Tibial artery (tissue), 4 donors: ENCODE measurements at regions not wholly inside any gene's neighbourhood (a gene's known extent, or its start where the extent isn't known, plus 50 kb on each side); places are given as distances from the start of the nearest gene placed in this dataset.

Experiments used
- DNase-seq, 2 donors: peaks; one replicate each; pipeline ENCODE4 v3.0.0-alpha.2; 2019
- H3K27ac ChIP-seq, 2 donors: fragments of 200-600 bp; sonication (generic) in 1 of 2; 1 replicate in 1 of 2; 2 replicates in 1 of 2; pipeline ENCODE4 v1.5.1; 2018 to 2019; ENCODE audit warnings: mild to moderate bottlenecking in 1 of 2
- H3K27me3 ChIP-seq, 2 donors: fragments of 200-600 bp; sonication (generic) in 1 of 2; one replicate each; pipeline versions ENCODE4 v1.5.1 to v1.6.0; 2016 to 2019
- H3K36me3 ChIP-seq, 3 donors: fragments of 200-600 bp; sonication (generic) in 2 of 3; one replicate each; pipeline ENCODE4 v1.5.1; 2016 to 2019; ENCODE audit warnings: mild to moderate bottlenecking in 2 of 3
- H3K4me1 ChIP-seq, 4 donors: fragments of 200-600 bp; sonication (generic) in 2 of 4; 1 replicate in 3 of 4; 2 replicates in 1 of 4; pipeline ENCODE4 v1.5.1; 2016 to 2019
- H3K4me3 ChIP-seq, 2 donors: fragments of 200-600 bp; sonication (generic) in 1 of 2; 1 replicate in 1 of 2; 2 replicates in 1 of 2; pipeline ENCODE4 v1.5.1; 2018 to 2019; ENCODE audit warnings: mild to moderate bottlenecking in 2 of 2
- H3K9me3 ChIP-seq, 3 donors: fragments of 200-600 bp; sonication (generic) in 1 of 3; one replicate each; pipeline ENCODE4 v1.5.1; 2016 to 2019
- CTCF ChIP-seq, 2 experiments: fragments of 200-600 bp in 1 of 2; fragments of 450-650 bp in 1 of 2; IDR thresholded peaks; one replicate each; pipeline ENCODE4 v1.5.1; 2017 to 2019; ENCODE audit warnings: antibody characterized with exemption in 2 of 2, mild to moderate bottlenecking in 1 of 2, moderate library complexity in 1 of 2
- intact Hi-C: fragments of 100-400 bp; cut with DNase I; formaldehyde crosslinking; loops from one replicate; pipeline ENCODE4 v1.15.0; 2023; ENCODE audit warnings: low total_unique reads

- Histone ChIP-seq H3K36me3 (no peaks in the 10 kb centered on the region), H3K4me1 (no peaks in the 10 kb centered on the region), H3K4me3 (no peak overlapping the region), H3K27me3 (no peaks in the 10 kb centered on the region), H3K27ac (no peak overlapping the region), H3K9me3 (no peaks in the 10 kb centered on the region)
- intact Hi-C loops = no loop called here
- TF ChIP-seq CTCF (IDR thresholded peaks at IDR 0.05) = no peak
- DNase-seq = no peak
These were observed 1360.0 kb downstream of the AACS start for GRCh38 chr12:126425264-126425663.

GRCh38 chr12:126428769-126429168 is 1363.5 kb downstream of the AACS start:
- no peak for DNase-seq
- H3K27ac ChIP-seq = no peak overlapping the region
- H3K4me3 ChIP-seq = no peak overlapping the region
- no peaks in the 10 kb centered on the region for H3K36me3 ChIP-seq
- no peaks in the 10 kb centered on the region for H3K4me1 ChIP-seq
- intact Hi-C loops = no loop called here
- no peaks in the 10 kb centered on the region for H3K9me3 ChIP-seq
- H3K27me3 ChIP-seq = no peaks in the 10 kb centered on the region
- no peak for TF ChIP-seq CTCF (IDR thresholded peaks at IDR 0.05)

GRCh38 chr12:126430921-126431320 is 1365.7 kb downstream of the AACS start:
- Histone ChIP-seq H3K4me3 (no peak overlapping the region), H3K27ac (no peak overlapping the region), H3K9me3 (no peaks in the 10 kb centered on the region), H3K36me3 (no peaks in the 10 kb centered on the region), H3K27me3 (no peaks in the 10 kb centered on the region), H3K4me1 (no peaks in the 10 kb centered on the region)
- no peak for TF ChIP-seq CTCF (IDR thresholded peaks at IDR 0.05)
- no peak for DNase-seq
- intact Hi-C loops = no loop called here

- no peak overlapping the region for H3K4me3 ChIP-seq
- no peak overlapping the region for H3K27ac ChIP-seq
- H3K36me3 ChIP-seq = no peaks in the 10 kb centered on the region
- intact Hi-C loops = no loop called here
- TF ChIP-seq CTCF (IDR thresholded peaks at IDR 0.05) = no peak
- no peaks in the 10 kb centered on the region for H3K27me3 ChIP-seq
- no peak for DNase-seq
- H3K9me3 ChIP-seq = no peaks in the 10 kb centered on the region
- H3K4me1 ChIP-seq = no peaks in the 10 kb centered on the region
These were observed 1366.5 kb downstream of the AACS start for GRCh38 chr12:126431767-126432166.

GRCh38 chr12:126432780-126433179 is 1367.5 kb downstream of the AACS start:
- no peaks in the 10 kb centered on the region for H3K36me3 ChIP-seq
- intact Hi-C loops = no loop called here
- no peak overlapping the region for H3K4me3 ChIP-seq
- DNase-seq = no peak
- H3K27me3 ChIP-seq = no peaks in the 10 kb centered on the region
- no peak overlapping the region for H3K27ac ChIP-seq
- H3K4me1 ChIP-seq = no peaks in the 10 kb centered on the region
- no peaks in the 10 kb centered on the region for H3K9me3 ChIP-seq
- no peak for TF ChIP-seq CTCF (IDR thresholded peaks at IDR 0.05)

GRCh38 chr12:126434412-126434985 is 1369.3 kb downstream of the AACS start:
- Histone ChIP-seq H3K9me3 (no peaks in the 10 kb centered on the region), H3K27ac (no peak overlapping the region), H3K27me3 (no peaks in the 10 kb centered on the region), H3K4me1 (no peaks in the 10 kb centered on the region), H3K4me3 (no peak overlapping the region), H3K36me3 (no peaks in the 10 kb centered on the region)
- intact Hi-C loops = no loop called here
- TF ChIP-seq CTCF (IDR thresholded peaks at IDR 0.05) = no peak
- DNase-seq = no peak
